ENCODE measurements at regions not wholly inside any gene's neighbourhood (a gene's known extent, or its start where the extent isn't known, plus 50 kb on each side); places are given as distances from the start of the nearest gene placed in this dataset.

DNA sequence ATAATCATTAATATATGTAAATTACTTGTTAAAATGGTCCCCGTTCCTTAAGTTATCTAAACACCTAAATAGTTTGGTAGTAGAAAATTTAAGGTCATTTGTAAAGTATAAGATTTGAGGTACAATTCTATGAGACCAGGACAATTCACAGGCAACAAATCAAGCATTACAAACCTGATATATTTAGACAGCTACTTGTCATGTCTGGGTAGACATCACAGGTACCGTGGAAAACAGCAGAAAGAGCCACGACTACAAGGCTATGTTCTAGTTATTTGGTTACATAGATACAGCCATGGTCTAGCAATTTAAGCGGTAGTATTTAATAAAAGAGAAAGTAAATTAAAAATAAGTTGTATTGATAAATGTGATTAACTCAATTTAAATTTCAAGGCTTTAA lies 393.1 kb upstream of the ID4 start:
- TF ChIP-seq, protein P1, sequence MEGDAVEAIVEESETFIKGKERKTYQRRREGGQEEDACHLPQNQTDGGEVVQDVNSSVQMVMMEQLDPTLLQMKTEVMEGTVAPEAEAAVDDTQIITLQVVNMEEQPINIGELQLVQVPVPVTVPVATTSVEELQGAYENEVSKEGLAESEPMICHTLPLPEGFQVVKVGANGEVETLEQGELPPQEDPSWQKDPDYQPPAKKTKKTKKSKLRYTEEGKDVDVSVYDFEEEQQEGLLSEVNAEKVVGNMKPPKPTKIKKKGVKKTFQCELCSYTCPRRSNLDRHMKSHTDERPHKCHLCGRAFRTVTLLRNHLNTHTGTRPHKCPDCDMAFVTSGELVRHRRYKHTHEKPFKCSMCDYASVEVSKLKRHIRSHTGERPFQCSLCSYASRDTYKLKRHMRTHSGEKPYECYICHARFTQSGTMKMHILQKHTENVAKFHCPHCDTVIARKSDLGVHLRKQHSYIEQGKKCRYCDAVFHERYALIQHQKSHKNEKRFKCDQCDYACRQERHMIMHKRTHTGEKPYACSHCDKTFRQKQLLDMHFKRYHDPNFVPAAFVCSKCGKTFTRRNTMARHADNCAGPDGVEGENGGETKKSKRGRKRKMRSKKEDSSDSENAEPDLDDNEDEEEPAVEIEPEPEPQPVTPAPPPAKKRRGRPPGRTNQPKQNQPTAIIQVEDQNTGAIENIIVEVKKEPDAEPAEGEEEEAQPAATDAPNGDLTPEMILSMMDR (IDR thresholded peaks at IDR 0.05): no peak

DNA sequence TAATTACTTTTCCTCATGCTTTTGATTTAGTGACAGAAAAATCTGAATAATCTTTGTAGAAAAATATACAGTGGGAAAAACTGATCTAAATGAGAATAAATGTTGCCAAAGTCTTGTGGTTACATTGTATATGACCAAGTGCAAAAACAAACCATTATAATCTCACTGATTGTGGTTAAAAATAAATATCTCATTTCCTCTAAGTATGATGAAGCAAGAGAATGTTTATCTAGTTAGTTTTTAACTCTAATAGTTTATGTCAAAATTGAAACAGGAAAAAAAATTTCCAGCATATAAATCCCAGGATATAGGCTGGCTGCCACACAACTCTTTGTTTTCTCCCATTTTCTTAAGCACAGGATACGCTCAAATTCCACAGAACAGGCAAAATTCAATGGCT lies 392.7 kb upstream of the ID4 start:
- TF ChIP-seq, protein P1 (IDR thresholded peaks at IDR 0.05): no peak

DNA sequence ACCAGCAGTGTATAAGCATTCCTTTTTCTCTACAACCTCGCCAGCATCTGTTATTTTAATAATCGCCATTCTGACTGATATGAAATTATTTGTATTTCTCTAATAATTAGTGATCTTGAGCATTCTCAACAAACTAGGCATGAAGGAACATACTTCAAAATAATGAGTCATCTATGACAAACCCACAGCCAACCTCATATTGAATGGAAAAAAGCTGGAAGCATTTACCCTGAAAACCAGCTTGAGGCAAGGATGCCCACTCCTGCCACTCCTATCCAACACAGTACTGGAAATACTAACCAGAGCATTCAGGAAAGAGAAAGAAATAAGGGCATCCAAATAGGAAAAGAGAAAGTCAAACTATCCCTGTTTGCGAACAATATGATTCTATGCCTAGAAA lies 390.6 kb upstream of the ID4 start:
- TF ChIP-seq, protein P1 (IDR thresholded peaks at IDR 0.05): no peak

DNA sequence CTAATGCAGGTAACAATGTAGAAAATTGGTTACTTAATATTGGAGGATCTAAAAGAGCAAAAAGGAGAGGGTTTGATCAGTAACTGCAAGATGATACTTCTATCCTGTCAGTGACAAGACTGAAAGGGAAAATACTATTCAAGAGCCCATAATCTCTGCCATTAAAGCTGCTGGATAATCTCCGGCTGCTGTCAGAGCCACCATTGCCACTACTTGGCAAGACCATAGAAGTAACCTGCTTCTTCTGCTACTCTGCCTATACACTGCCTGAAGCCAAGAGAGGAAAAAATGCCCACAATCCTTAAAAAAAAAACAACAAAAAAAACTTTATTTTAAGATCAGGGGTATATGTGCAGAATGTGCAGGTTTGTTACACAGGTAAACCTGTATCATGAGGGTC lies 386.5 kb upstream of the ID4 start:
- TF ChIP-seq, protein P1 (IDR thresholded peaks at IDR 0.05): no peak

DNA sequence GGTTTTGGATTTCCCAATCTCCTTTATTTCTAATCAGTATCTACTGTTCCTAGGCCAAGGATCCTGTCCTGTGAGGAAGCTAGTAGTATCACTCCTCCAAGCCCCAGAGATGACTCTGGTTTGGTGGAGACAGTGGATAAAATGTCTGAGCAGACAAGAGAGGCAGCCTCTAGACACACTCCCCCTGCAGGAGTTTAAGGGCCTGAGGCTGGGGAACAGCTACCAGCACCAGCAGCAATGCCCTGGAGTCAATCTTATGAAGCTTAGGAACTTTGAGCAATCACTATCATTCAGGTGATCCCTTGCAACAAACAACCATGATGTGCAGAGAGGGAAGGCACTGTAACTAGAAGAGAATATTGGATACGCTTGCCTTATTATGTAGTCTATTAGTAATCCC lies 384.7 kb upstream of the ID4 start:
- TF ChIP-seq, protein P1 (IDR thresholded peaks at IDR 0.05): no peak

DNA sequence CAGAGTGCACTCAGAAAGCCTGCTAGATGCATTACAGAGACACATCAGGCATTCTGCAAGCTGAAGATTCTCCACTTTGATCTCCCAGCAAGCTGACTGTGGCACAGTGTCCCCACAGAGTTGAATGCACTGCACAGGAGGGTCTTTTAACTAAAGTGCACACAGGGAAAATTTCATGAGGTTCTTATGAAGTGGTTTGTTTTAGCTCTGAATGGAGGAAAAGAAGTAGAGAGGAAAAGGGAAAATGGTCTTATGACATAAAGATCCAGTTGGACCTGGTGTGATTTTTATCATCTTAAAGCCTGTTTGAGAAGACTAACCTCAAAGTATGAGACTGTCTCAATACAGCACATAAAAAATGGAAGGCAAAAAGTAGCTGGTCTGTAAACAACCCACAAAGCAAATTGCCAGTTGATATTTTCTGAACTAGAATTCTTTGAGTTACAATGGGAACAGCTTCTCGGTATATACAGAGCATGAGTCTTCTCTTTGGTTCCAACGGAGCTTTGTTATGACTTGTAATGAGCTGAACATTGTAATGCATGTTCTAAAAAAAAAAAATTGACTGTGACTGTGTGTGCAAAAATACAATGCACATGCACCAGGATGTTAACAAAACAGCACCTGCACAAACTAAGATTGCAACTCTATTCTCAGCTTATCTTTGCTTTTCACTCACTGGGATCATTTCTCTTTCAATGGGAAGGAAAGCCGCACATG lies 383.0 kb upstream of the ID4 start:
- TF ChIP-seq, protein P1 (IDR thresholded peaks at IDR 0.05): no peak

DNA sequence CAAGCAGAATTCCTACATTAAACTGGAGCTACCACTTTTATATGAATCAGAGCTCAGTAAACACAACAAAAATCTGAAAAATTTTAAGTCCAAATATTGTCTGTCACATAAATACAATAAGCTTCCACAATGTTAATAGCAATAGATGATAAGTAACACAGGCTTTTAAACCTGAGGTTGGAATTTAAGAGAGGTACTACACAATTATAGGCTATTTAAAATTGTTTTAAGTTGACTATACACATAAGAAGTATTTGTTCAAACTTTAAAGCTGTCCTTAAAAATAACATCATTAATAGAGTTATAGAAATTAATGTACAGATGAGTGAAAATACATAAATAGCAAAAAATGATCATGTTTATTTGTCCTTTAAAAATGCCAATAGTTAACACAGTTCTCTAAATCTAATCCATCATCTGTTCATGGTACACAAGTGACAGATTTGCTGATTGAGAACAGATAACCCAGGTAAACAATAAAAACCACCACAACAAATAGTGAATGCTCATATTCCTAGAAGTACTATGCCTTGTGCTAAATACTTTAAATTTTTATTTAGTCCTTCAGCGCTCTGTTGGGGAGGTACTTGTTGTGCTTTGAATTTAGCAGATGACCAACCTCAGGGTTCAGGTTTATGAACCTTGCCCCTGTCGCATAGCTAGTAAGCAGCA lies 382.3 kb upstream of the ID4 start:
- TF ChIP-seq, protein P1 (IDR thresholded peaks at IDR 0.05): no peak
